PFSK-1 (cell line): ENCODE measurements at regions not wholly inside any gene's neighbourhood (a gene's known extent, or its start where the extent isn't known, plus 50 kb on each side); places are given as distances from the start of the nearest gene placed in this dataset.

Experiments
- FOXP2 ChIP-seq: optimal IDR thresholded peaks from 2 replicates; pipeline ENCODE3; 2011; ENCODE audit warnings: borderline replicate concordance, control low read depth, inconsistent platforms; ENCODE audit not compliant: insufficient read depth; ENCODE audit errors: extremely low read length, extremely low read depth
- POLR2AphosphoS5 ChIP-seq: IDR thresholded peaks from 2 replicates; pipeline ENCODE4 v1.6.1; 2012; ENCODE audit warnings: low read depth, mild to moderate bottlenecking, control low read depth, low read length, moderate library complexity
- REST ChIP-seq, 2 experiments: IDR thresholded peaks; 2 replicates each; pipeline versions ENCODE4 v1.6.1 to v1.8.0; 2011 to 2012; ENCODE audit warnings: low read depth in 2 of 2, low read length in 2 of 2, control low read depth in 1 of 2, inconsistent platforms in 1 of 2, mild to moderate bottlenecking in 1 of 2, moderate library complexity in 1 of 2; ENCODE audit not compliant: insufficient read depth in 1 of 2
- SIN3A ChIP-seq: IDR thresholded peaks from 2 replicates; pipeline ENCODE4 v1.6.1; 2012; ENCODE audit warnings: mild to moderate bottlenecking, low read length, moderate library complexity, borderline replicate concordance; ENCODE audit not compliant: insufficient read depth
- TAF1 ChIP-seq: IDR thresholded peaks from 2 replicates; pipeline ENCODE4 v1.6.1; 2012; ENCODE audit warnings: low read length, control low read depth, borderline replicate concordance; ENCODE audit not compliant: insufficient read depth

DNA sequence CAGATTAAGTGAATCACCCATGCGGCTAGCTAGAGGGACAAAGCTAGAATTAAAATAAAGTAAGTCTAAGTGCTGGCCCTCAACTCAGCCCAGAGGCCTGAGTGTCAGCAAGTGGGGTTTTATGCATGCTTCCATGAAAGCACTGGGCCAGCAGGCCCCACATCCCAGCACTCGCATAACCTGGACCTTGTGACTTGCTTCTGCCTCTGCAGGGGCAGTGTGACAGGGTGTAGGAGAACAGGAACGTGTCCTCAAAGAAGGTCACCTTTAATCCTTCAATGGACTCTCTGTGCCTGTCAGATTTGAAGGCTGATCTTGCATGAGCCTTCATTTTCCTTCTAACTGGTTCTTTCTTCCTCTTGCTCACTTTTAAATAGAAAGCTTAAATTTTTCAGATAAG, 183.4 kb downstream of the ALDH8A1 start:
- TF ChIP-seq TAF1 (no peak), SIN3A (no peak), FOXP2 (no peak), REST (IDR thresholded peaks at IDR 0.05; ENCODE audit: insufficient read depth in 1 of 2, low read depth in 2 of 2, low read length in 2 of 2) (no peak), POLR2AphosphoS5 (no peak)

DNA sequence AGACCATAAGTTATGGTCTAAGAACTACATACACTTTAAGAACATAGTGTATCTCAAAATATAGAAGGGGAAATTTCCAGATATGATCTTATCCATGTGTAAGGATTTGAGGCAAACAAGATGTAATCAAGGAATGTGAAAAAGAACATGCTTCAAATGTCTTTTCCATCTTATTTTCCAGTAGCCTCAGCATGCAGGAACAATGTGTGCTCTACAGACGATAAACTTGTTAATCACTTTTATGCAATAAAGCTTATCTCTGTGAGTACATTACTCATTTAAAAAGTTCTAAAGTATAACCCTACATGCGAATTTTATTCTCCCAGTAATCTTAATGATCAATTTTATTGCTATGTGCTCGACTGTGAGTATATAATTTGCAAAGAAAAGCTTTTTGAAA, 185.2 kb downstream of the ALDH8A1 start:
- TF ChIP-seq SIN3A (no peak), TAF1 (no peak), REST (IDR thresholded peaks at IDR 0.05; ENCODE audit: insufficient read depth in 1 of 2, low read depth in 2 of 2, low read length in 2 of 2) (no peak), FOXP2 (no peak), POLR2AphosphoS5 (no peak)

DNA sequence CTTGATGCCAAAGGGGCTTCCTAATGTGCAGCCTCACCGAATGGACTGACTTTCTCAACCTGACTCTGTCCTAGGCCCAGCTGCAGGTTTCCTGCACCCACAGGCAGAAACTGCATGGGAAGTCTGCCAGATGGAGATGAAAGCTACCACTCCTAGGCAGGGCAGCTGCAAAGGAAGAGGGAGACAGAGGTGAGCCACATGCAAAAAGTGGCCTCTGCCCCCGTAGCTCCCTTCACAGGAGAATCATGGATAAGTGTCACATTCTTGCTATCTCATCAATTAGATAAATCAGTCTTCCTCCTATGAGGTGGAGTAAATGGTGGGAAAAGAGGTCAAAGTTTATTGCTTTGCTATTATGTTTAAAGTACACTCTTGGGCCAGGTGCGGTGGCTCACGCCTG, 191.3 kb downstream of the ALDH8A1 start:
- TF ChIP-seq POLR2AphosphoS5: no peak
- no peak for TF ChIP-seq TAF1
- TF ChIP-seq SIN3A: no peak
- TF ChIP-seq REST (IDR thresholded peaks at IDR 0.05; ENCODE audit: insufficient read depth in 1 of 2, low read depth in 2 of 2, low read length in 2 of 2): no peak
- no peak for TF ChIP-seq FOXP2

- no peak for TF ChIP-seq FOXP2
- no peak for TF ChIP-seq POLR2AphosphoS5
- no peak for TF ChIP-seq TAF1
Measured at GRCh38 chr6:134757911-134758361, 192.0 kb downstream of the ALDH8A1 start.

DNA sequence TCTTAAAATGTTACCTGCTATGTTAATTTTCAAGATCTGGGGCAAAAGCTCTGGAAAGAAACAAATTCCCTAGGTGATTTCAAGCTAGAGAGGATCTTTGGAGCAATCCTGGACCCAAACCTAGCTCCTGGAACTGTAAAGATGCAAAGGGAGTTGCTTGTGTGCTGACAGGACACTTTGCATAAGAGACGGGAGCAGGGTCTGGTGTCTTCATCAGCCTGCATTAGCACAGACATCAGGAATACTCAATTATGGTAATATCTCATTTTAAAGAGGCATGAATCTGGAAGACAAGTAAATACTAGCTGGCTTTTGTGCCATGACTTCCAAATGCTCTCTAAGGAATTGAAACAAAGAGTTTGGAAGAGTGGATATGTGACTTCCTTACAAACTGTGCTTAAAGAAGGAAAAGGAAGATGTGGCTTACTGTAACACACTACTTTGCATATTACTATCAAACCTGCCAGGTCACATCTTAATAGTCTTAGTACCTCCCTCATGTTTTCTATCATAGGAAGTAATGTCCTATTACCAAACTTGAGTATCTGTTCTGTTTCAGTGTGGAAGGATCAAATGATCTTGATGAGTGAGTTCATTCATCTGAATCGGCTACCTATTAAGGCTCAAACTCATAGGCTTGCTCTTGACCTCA, 193.4 kb downstream of the ALDH8A1 start:
- TF ChIP-seq SIN3A (no peak), REST (IDR thresholded peaks at IDR 0.05; ENCODE audit: insufficient read depth in 1 of 2, low read depth in 2 of 2, low read length in 2 of 2) (no peak), POLR2AphosphoS5 (no peak), FOXP2 (no peak), TAF1 (no peak)
